NT2/D1 (cell line): ENCODE measurements at regions not wholly inside any gene's neighbourhood (a gene's known extent, or its start where the extent isn't known, plus 50 kb on each side); places are given as distances from the start of the nearest gene placed in this dataset.

ENCODE experiments used
- SUZ12 ChIP-seq: IDR thresholded peaks from 2 replicates; pipeline ENCODE4 v1.6.1; 2011; ENCODE audit not compliant: insufficient read length, insufficient read depth; ENCODE audit errors: extremely low read depth
- YY1 ChIP-seq: IDR thresholded peaks from 2 replicates; pipeline ENCODE4 v1.6.1; 2011; ENCODE audit not compliant: insufficient read length, insufficient read depth
- ZNF274 ChIP-seq: IDR thresholded peaks from 2 replicates; pipeline ENCODE4 v1.6.1; 2011; ENCODE audit warnings: mild to moderate bottlenecking, low read depth, low read length

GRCh38 chr6:149249370-149250357 is 67.8 kb upstream of the TAB2 start:
- no peak for TF ChIP-seq SUZ12
- TF ChIP-seq ZNF274: no peak
- TF ChIP-seq YY1: no peak
